HepG2 (cell line): ENCODE measurements at regions not wholly inside any gene's neighbourhood (a gene's known extent, or its start where the extent isn't known, plus 50 kb on each side); places are given as distances from the start of the nearest gene placed in this dataset.

Source experiments
- ATRX ChIP-seq: sonication (generic); formaldehyde crosslinking; IDR thresholded peaks from 2 replicates; pipeline ENCODE4 v1.4.0; 2020; ENCODE audit warnings: missing genetic modification reagents, borderline replicate concordance
- FOXO4 ChIP-seq: sonication (generic); formaldehyde crosslinking; conservative IDR thresholded peaks from 2 replicates; pipeline ENCODE4 v1.8.1; 2023; ENCODE audit warnings: missing genetic modification reagents
- KLF11 ChIP-seq: IDR thresholded peaks from 2 replicates; pipeline ENCODE4 v1.6.1; 2016; ENCODE audit warnings: missing compliant biosample characterization
- PAF1 ChIP-seq: IDR thresholded peaks from 2 replicates; pipeline ENCODE4 v1.6.1; 2016; ENCODE audit warnings: missing genetic modification reagents, missing compliant biosample characterization
- PHF5A ChIP-seq: IDR thresholded peaks from one replicate; pipeline ENCODE4 v1.6.1; 2018; ENCODE audit warnings: low read depth, missing genetic modification reagents; ENCODE audit not compliant: unreplicated experiment
- RBM39 ChIP-seq: fragments of 200-400 bp; formaldehyde crosslinking; IDR thresholded peaks from one replicate; pipeline ENCODE4 v1.6.1; 2018; ENCODE audit warnings: antibody characterized with exemption, mild to moderate bottlenecking, low read depth, low read length; ENCODE audit not compliant: poor library complexity, severe bottlenecking
- SNRNP70 ChIP-seq: fragments of 200-400 bp; formaldehyde crosslinking; IDR thresholded peaks from 2 replicates; pipeline ENCODE4 v1.6.1; 2017; ENCODE audit warnings: mild to moderate bottlenecking, low read depth, low read length, moderate library complexity
- TBL1XR1 ChIP-seq: fragments of 150-350 bp; IDR thresholded peaks from 2 replicates; pipeline ENCODE4 v1.6.1; 2014; ENCODE audit warnings: borderline replicate concordance, low read length; ENCODE audit not compliant: partially characterized antibody
- ZBTB21 ChIP-seq: sonication (generic); formaldehyde crosslinking; IDR thresholded peaks from 2 replicates; pipeline ENCODE4 v1.4.0; 2020; ENCODE audit warnings: missing genetic modification reagents
- ZFP41 ChIP-seq: sonication (generic); formaldehyde crosslinking; IDR thresholded peaks from 2 replicates; pipeline ENCODE4 v1.4.0; 2020; ENCODE audit warnings: mild to moderate bottlenecking, missing genetic modification reagents, borderline replicate concordance
- ZNF207 ChIP-seq: fragments of 450-650 bp; IDR thresholded peaks from 2 replicates; pipeline ENCODE4 v1.6.1; 2016; ENCODE audit warnings: antibody characterized with exemption, borderline replicate concordance
- ZNF225 ChIP-seq: sonication (generic); formaldehyde crosslinking; IDR thresholded peaks from 2 replicates; pipeline ENCODE4 v1.4.0; 2020; ENCODE audit warnings: mild to moderate bottlenecking, missing genetic modification reagents
- ZNF275 ChIP-seq: sonication (generic); formaldehyde crosslinking; IDR thresholded peaks from 2 replicates; pipeline ENCODE4 v1.8.0; 2022; ENCODE audit warnings: missing genetic modification reagents, mild to moderate bottlenecking, inconsistent platforms, borderline replicate concordance
- ZNF44 ChIP-seq: sonication (generic); formaldehyde crosslinking; IDR thresholded peaks from 2 replicates; pipeline ENCODE4 v1.5.1; 2020; ENCODE audit warnings: mild to moderate bottlenecking, missing genetic modification reagents
- ZNF724P ChIP-seq: sonication (generic); formaldehyde crosslinking; IDR thresholded peaks from 2 replicates; pipeline ENCODE4 v1.8.0; 2022; ENCODE audit warnings: missing genetic modification reagents, borderline replicate concordance
- ZNF792 ChIP-seq: IDR thresholded peaks from 2 replicates; pipeline ENCODE4 v1.6.1; 2016
- TF ChIP-seq, protein P1 (sequence below): sonication (generic); formaldehyde crosslinking; IDR thresholded peaks from 2 replicates; pipeline ENCODE4 v1.4.0; 2020; ENCODE audit warnings: missing genetic modification reagents
- TF ChIP-seq, protein P2 (sequence below): IDR thresholded peaks from 2 replicates; pipeline ENCODE4 v1.6.1; 2016
- TF ChIP-seq, protein P3 (sequence below): IDR thresholded peaks from 2 replicates; pipeline ENCODE4 v1.6.1; 2016; ENCODE audit warnings: mild to moderate bottlenecking
- TF ChIP-seq, protein P4 (sequence below): sonication (generic); formaldehyde crosslinking; IDR thresholded peaks from 2 replicates; pipeline ENCODE4 v1.9.0; 2021; ENCODE audit warnings: missing genetic modification reagents, mild to moderate bottlenecking, borderline replicate concordance

DNA sequence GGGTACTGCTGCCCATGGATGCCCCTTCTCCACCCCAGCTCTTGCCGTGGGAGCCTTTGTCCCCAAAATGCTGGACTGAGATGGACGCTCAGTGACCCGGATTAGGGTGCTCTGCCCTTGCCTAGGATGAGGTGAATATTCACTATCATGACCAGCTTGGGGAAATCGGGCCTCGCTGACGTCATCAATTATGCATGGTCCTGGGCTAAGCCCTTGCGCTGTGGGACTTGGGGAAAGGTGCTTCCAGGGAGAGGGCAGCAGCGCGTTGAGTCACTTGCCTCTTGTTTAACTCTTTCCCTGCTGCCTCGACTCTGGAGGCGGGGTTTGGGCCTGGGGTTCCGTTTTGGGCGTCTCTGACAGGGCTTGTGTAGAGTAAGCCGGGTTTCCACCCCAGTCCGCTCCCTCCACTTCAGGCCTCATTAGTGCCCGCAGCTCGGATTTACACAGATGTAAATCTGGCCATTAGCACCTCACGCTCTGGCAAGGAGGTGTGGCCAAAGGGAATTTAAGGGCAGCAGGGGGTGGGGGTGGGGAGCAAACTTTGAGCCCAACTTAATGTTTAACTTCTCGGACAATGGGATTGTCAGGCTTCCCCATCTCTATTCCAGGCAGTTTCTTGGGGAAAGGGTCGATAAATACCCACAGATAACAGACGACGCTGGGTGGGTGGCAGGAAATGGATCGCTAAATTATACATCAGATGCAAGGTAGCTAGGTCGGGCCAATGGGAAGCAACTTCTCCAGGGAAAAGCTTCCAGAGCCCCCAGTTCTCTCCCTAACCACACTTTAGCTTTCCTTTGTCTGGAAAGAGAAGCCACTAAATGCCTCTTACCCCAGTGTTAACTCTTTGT is 51.3 kb upstream of the TCF7L2 start (continued):
- TF ChIP-seq, protein P1, sequence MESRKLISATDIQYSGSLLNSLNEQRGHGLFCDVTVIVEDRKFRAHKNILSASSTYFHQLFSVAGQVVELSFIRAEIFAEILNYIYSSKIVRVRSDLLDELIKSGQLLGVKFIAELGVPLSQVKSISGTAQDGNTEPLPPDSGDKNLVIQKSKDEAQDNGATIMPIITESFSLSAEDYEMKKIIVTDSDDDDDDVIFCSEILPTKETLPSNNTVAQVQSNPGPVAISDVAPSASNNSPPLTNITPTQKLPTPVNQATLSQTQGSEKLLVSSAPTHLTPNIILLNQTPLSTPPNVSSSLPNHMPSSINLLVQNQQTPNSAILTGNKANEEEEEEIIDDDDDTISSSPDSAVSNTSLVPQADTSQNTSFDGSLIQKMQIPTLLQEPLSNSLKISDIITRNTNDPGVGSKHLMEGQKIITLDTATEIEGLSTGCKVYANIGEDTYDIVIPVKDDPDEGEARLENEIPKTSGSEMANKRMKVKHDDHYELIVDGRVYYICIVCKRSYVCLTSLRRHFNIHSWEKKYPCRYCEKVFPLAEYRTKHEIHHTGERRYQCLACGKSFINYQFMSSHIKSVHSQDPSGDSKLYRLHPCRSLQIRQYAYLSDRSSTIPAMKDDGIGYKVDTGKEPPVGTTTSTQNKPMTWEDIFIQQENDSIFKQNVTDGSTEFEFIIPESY = no peak
- TF ChIP-seq ZNF792 (CRISPR knock-in tag) (no peak; the same call in 1 of the 2 replicates), ZNF225 (CRISPR knock-in tag) (peak; percentile 33; the same call in 1 of the 2 replicates), FOXO4 (0 out of 2 replicates have a peak, but pooled peaks have one; percentile 60), ZBTB21 (CRISPR knock-in tag) (peak; percentile 76; the same call in 1 of the 2 replicates), ZNF724P (CRISPR knock-in tag) (no peak), ZNF207 (no peak), PAF1 (CRISPR knock-in tag) (no peak), ZNF44 (CRISPR knock-in tag) (peak; percentile 68; the same call in 1 of the 2 replicates), PHF5A (CRISPR knock-in tag) (no peak), TBL1XR1 (no peak), RBM39 (no peak), ATRX (CRISPR knock-in tag) (no peak; the same call in 1 of the 2 replicates), ZNF275 (0 out of 2 replicates have a peak, but pooled peaks have one; percentile 59), SNRNP70 (no peak), KLF11 (peak; percentile 33; the same call in 1 of the 2 replicates), ZFP41 (CRISPR knock-in tag) (no peak)
- TF ChIP-seq, protein P2, sequence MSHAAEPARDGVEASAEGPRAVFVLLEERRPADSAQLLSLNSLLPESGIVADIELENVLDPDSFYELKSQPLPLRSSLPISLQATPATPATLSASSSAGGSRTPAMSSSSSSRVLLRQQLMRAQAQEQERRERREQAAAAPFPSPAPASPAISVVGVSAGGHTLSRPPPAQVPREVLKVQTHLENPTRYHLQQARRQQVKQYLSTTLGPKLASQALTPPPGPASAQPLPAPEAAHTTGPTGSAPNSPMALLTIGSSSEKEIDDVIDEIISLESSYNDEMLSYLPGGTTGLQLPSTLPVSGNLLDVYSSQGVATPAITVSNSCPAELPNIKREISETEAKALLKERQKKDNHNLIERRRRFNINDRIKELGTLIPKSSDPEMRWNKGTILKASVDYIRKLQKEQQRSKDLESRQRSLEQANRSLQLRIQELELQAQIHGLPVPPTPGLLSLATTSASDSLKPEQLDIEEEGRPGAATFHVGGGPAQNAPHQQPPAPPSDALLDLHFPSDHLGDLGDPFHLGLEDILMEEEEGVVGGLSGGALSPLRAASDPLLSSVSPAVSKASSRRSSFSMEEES (CRISPR knock-in tag) = no peak
- TF ChIP-seq, protein P3, sequence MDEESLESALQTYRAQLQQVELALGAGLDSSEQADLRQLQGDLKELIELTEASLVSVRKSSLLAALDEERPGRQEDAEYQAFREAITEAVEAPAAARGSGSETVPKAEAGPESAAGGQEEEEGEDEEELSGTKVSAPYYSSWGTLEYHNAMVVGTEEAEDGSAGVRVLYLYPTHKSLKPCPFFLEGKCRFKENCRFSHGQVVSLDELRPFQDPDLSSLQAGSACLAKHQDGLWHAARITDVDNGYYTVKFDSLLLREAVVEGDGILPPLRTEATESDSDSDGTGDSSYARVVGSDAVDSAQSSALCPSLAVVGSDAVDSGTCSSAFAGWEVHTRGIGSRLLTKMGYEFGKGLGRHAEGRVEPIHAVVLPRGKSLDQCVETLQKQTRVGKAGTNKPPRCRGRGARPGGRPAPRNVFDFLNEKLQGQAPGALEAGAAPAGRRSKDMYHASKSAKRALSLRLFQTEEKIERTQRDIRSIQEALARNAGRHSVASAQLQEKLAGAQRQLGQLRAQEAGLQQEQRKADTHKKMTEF (CRISPR knock-in tag) = peak; percentile 60; the same call in 1 of the 2 replicates
- TF ChIP-seq, protein P4, sequence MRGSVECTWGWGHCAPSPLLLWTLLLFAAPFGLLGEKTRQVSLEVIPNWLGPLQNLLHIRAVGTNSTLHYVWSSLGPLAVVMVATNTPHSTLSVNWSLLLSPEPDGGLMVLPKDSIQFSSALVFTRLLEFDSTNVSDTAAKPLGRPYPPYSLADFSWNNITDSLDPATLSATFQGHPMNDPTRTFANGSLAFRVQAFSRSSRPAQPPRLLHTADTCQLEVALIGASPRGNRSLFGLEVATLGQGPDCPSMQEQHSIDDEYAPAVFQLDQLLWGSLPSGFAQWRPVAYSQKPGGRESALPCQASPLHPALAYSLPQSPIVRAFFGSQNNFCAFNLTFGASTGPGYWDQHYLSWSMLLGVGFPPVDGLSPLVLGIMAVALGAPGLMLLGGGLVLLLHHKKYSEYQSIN (CRISPR knock-in tag) = no peak
